ENCODE measurements at regions not wholly inside any gene's neighbourhood (a gene's known extent, or its start where the extent isn't known, plus 50 kb on each side); places are given as distances from the start of the nearest gene placed in this dataset.

GRCh38 chr12:114530417-114530816 is 124.5 kb upstream of the TBX5 start:
- TF ChIP-seq, protein P1, sequence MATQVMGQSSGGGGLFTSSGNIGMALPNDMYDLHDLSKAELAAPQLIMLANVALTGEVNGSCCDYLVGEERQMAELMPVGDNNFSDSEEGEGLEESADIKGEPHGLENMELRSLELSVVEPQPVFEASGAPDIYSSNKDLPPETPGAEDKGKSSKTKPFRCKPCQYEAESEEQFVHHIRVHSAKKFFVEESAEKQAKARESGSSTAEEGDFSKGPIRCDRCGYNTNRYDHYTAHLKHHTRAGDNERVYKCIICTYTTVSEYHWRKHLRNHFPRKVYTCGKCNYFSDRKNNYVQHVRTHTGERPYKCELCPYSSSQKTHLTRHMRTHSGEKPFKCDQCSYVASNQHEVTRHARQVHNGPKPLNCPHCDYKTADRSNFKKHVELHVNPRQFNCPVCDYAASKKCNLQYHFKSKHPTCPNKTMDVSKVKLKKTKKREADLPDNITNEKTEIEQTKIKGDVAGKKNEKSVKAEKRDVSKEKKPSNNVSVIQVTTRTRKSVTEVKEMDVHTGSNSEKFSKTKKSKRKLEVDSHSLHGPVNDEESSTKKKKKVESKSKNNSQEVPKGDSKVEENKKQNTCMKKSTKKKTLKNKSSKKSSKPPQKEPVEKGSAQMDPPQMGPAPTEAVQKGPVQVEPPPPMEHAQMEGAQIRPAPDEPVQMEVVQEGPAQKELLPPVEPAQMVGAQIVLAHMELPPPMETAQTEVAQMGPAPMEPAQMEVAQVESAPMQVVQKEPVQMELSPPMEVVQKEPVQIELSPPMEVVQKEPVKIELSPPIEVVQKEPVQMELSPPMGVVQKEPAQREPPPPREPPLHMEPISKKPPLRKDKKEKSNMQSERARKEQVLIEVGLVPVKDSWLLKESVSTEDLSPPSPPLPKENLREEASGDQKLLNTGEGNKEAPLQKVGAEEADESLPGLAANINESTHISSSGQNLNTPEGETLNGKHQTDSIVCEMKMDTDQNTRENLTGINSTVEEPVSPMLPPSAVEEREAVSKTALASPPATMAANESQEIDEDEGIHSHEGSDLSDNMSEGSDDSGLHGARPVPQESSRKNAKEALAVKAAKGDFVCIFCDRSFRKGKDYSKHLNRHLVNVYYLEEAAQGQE (IDR thresholded peaks at IDR 0.05; ENCODE audit: borderline replicate concordance) = no peak
- TF ChIP-seq EZH2 (IDR thresholded peaks at IDR 0.05; ENCODE audit: borderline replicate concordance, insufficient read depth, low read length, poor library complexity, severe bottlenecking) (no peak), CTCF (IDR thresholded peaks at IDR 0.05; ENCODE audit: poor library complexity, severe bottlenecking) (no peak), SMC3 (conservative IDR thresholded peaks at IDR 0.05; ENCODE audit: poor library complexity) (no peak), EP300 (conservative IDR thresholded peaks at IDR 0.05; ENCODE audit: poor library complexity, severe bottlenecking) (no peak), POLR2AphosphoS5 (IDR thresholded peaks at IDR 0.05) (no peak), RAD21 (conservative IDR thresholded peaks at IDR 0.05) (no peak), TAF1 (IDR thresholded peaks at IDR 0.05; ENCODE audit: low read depth) (no peak), MXI1 (conservative IDR thresholded peaks at IDR 0.05; ENCODE audit: poor library complexity, severe bottlenecking) (no peak)
